CD4-positive, alpha-beta T cell (primary cell): ENCODE measurements at regions not wholly inside any gene's neighbourhood (a gene's known extent, or its start where the extent isn't known, plus 50 kb on each side); places are given as distances from the start of the nearest gene placed in this dataset.

ENCODE experiments used
- ATAC-seq: fragments of 200-7000 bp; cut with Tn5 transposase; one replicate; pipeline ENCODE4 v1.10.0; 2022; ENCODE audit warnings: mild to moderate bottlenecking; ENCODE audit not compliant: poor library complexity
- CTCF ChIA-PET: fragments of 350-600 bp; sonication (Branson Sonifier 250); formaldehyde crosslinking; loops from one replicate; lab custom pipeline; 2021; ENCODE audit warnings: antibody characterized with exemption, inconsistent platforms; lab: Charles Lee
- POLR2A ChIA-PET: fragments of 350-600 bp; sonication (Branson Sonifier 250); formaldehyde crosslinking; loops from one replicate; lab custom pipeline; 2021; ENCODE audit warnings: antibody characterized with exemption, inconsistent platforms; lab: Charles Lee
- DNase-seq, 14 experiments: peaks; one replicate each; pipeline ENCODE4 v3.0.0-alpha.2; 2013 to 2020; ENCODE audit warnings: mixed read lengths in 2 of 14
- H3K27ac ChIP-seq, 2 donors: one replicate each; pipeline versions ENCODE4 v1.5.1 to v1.7.0; 2013; ENCODE audit warnings: low read length in 2 of 2, low read depth in 1 of 2, mild to moderate bottlenecking in 1 of 2
- H3K27me3 ChIP-seq, 2 experiments: 1 replicate in 1 of 2; 2 replicates in 1 of 2; pipeline versions ENCODE4 v1.6.1 to v1.7.0; 2013; ENCODE audit warnings: low read length in 2 of 2, control low read depth in 1 of 2, mild to moderate bottlenecking in 1 of 2, moderate library complexity in 1 of 2; ENCODE audit not compliant: insufficient read depth in 2 of 2, control insufficient read depth in 1 of 2
- H3K36me3 ChIP-seq: one replicate; pipeline ENCODE4 v1.6.1; 2013; ENCODE audit warnings: low read length, control low read depth; ENCODE audit not compliant: insufficient read depth
- H3K4me1 ChIP-seq: one replicate; pipeline ENCODE4 v1.6.1; 2013; ENCODE audit warnings: low read length, control low read depth; ENCODE audit not compliant: insufficient read depth
- H3K4me3 ChIP-seq: one replicate; pipeline ENCODE4 v1.5.1; 2013; ENCODE audit warnings: mild to moderate bottlenecking, low read length, moderate library complexity
- H3K9me3 ChIP-seq, 2 experiments: 1 replicate in 1 of 2; 2 replicates in 1 of 2; pipeline versions ENCODE4 v1.6.1 to v1.7.0; 2013; ENCODE audit warnings: low read length in 2 of 2, mild to moderate bottlenecking in 2 of 2, control low read depth in 1 of 2, moderate library complexity in 1 of 2; ENCODE audit not compliant: control insufficient read depth in 1 of 2, insufficient read depth in 1 of 2
- H3K27ac Mint-ChIP-seq: one replicate; pipeline ENCODE4 v1.8.0; 2020; ENCODE audit warnings: mixed read lengths
- H3K27me3 Mint-ChIP-seq: one replicate; pipeline ENCODE4 v1.8.0; 2021; ENCODE audit warnings: mixed read lengths
- H3K36me3 Mint-ChIP-seq: one replicate; pipeline ENCODE4 v1.8.0; 2021; ENCODE audit warnings: low read depth, mixed read lengths
- H3K4me1 Mint-ChIP-seq: one replicate; pipeline ENCODE4 v1.8.0; 2021; ENCODE audit warnings: low read depth, mixed read lengths
- H3K4me3 Mint-ChIP-seq: one replicate; pipeline ENCODE4 v1.8.0; 2020; ENCODE audit warnings: mild to moderate bottlenecking, mixed read lengths
- H3K9me3 Mint-ChIP-seq: one replicate; pipeline ENCODE4 v1.8.0; 2020; ENCODE audit warnings: mixed read lengths
- intact Hi-C, 2 experiments: fragments of 100-400 bp; cut with DNase I in 1 of 2; cut with micrococcal nuclease in 1 of 2; formaldehyde crosslinking; loops; one replicate each; pipeline versions ENCODE4 v1.15.1 to v1.9.0; 2023 to 2025; cut with DNase I, micrococcal nuclease
- TF ChIP-seq, protein P1 (sequence below): fragments of 200-600 bp; IDR thresholded peaks from one replicate; pipeline ENCODE4 v1.8.0; 2022; ENCODE audit warnings: antibody characterized with exemption, mild to moderate bottlenecking

DNA sequence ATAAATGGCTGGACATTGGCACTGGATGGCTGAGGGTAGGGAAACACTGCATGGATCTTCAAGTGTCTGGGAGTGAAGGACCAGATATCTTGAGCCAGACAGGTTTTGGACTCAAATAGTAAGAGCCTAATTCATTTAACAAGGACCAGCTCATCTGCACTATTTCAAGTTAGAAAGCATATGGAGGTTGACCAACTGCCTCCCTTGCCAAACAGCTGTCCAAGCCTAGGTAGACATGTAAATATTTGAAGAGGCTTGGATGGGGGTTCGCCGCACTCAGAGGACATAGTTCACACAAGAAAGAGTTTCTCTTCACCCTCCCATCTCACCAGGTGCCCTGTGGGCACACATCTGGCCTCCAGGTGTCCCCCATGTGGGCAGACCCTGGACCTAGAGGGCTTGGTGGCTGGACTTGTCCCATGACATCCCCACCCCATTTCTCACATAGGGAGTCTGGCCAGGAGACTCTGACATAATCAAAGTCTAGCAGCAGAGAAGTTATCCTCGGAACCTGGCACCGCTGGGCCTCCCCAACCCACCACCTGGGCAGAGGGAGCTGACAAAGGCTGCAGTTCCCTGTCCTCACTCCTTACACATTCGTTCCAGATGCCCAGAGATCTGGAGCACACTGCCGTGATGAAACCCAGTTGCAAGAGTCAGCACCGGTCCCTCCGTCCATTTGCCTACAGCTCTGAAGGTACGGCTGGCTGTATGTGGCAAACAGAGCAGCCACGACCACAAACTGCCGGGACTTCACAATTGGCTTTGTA, 116.9 kb upstream of the GDF10 start:
- DNase-seq (no peak), ATAC-seq (no peak)
- Histone ChIP-seq H3K9me3 (no peaks in the 10 kb centered on the region), H3K27me3 (no peaks in the 10 kb centered on the region), H3K27ac (no peak overlapping the region), H3K36me3 (no peaks in the 10 kb centered on the region), H3K4me3 (no peak overlapping the region), H3K4me1 (peaks cover 6% of the 10 kb centered on the region)
- Mint-ChIP-seq H3K36me3 (no peaks in the 10 kb centered on the region), H3K27me3 (no peaks in the 10 kb centered on the region), H3K27ac (no peak overlapping the region), H3K9me3 (no peaks in the 10 kb centered on the region), H3K4me1 (peaks cover 10% of the 10 kb centered on the region), H3K4me3 (no peak overlapping the region)
- TF ChIP-seq, protein P1, sequence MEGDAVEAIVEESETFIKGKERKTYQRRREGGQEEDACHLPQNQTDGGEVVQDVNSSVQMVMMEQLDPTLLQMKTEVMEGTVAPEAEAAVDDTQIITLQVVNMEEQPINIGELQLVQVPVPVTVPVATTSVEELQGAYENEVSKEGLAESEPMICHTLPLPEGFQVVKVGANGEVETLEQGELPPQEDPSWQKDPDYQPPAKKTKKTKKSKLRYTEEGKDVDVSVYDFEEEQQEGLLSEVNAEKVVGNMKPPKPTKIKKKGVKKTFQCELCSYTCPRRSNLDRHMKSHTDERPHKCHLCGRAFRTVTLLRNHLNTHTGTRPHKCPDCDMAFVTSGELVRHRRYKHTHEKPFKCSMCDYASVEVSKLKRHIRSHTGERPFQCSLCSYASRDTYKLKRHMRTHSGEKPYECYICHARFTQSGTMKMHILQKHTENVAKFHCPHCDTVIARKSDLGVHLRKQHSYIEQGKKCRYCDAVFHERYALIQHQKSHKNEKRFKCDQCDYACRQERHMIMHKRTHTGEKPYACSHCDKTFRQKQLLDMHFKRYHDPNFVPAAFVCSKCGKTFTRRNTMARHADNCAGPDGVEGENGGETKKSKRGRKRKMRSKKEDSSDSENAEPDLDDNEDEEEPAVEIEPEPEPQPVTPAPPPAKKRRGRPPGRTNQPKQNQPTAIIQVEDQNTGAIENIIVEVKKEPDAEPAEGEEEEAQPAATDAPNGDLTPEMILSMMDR, result no peak
- intact Hi-C loops, result no loop called here
- CTCF ChIA-PET, result no interaction called here
- POLR2A ChIA-PET, result no interaction called here

DNA sequence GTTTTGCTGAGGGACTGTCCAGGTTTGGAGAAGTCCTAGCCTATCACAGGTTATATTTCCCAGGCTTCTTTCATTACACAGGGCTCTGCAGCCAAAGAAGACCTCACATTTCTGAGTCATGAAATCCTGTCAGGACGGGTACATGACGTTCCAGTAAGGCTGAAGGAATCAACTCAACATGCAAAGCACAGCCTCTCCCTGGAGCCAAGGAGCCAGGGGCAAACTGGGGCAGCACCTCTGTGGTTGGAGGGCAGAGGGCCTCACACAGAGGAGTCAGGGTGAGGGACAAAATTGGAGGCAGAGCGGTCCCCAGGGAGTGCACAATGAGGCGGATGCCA, 116.3 kb upstream of the GDF10 start:
- peaks cover 6% of the 10 kb centered on the region for H3K4me1 ChIP-seq
- TF ChIP-seq, protein P1, result no peak
- no peak for DNase-seq
- no peak overlapping the region for H3K4me3 ChIP-seq
- no peaks in the 10 kb centered on the region for H3K9me3 ChIP-seq
- Mint-ChIP-seq H3K27me3 (no peaks in the 10 kb centered on the region), H3K4me3 (no peak overlapping the region), H3K4me1 (peaks cover 13% of the 10 kb centered on the region), H3K9me3 (no peaks in the 10 kb centered on the region), H3K27ac (no peak overlapping the region), H3K36me3 (no peaks in the 10 kb centered on the region)
- no peak for ATAC-seq
- ChIA-PET POLR2A (no interaction called here), CTCF (no interaction called here)
- intact Hi-C loops, result no loop called here
- no peaks in the 10 kb centered on the region for H3K27me3 ChIP-seq
- no peak overlapping the region for H3K27ac ChIP-seq
- no peaks in the 10 kb centered on the region for H3K36me3 ChIP-seq

DNA sequence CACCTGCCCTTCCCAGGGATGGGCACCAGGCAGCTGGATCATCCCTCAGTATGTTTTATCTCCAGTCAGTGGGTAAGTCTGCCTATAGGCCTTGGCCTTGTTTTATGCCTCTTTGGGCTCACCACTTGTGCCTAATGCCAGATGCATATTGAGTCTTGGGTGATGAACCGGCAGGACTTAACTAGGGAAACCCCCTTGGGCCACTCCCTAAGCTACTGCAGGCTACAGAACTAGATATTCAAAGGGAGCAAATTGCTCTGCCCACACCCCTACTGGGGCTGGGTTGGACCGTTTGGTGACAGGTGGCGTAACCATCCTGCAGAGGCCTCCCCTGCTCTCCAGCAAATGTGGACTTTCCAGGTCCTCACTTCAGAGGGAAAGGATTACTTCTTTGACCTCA, 115.7 kb upstream of the GDF10 start:
- Histone ChIP-seq H3K27ac (no peak overlapping the region), H3K4me1 (peaks cover 6% of the 10 kb centered on the region), H3K36me3 (no peaks in the 10 kb centered on the region), H3K4me3 (no peak overlapping the region), H3K27me3 (no peaks in the 10 kb centered on the region), H3K9me3 (no peaks in the 10 kb centered on the region)
- Mint-ChIP-seq H3K27ac (no peak overlapping the region), H3K36me3 (no peaks in the 10 kb centered on the region), H3K27me3 (no peaks in the 10 kb centered on the region), H3K4me1 (peaks cover 13% of the 10 kb centered on the region), H3K9me3 (no peaks in the 10 kb centered on the region), H3K4me3 (no peak overlapping the region)
- ChIA-PET POLR2A (no interaction called here), CTCF (no interaction called here)
- TF ChIP-seq, protein P1, result no peak
- DNase-seq (no peak), ATAC-seq (no peak)
- intact Hi-C loops, result no loop called here
